Right lobe of liver (tissue), 4 donors: ENCODE measurements at regions not wholly inside any gene's neighbourhood (a gene's known extent, or its start where the extent isn't known, plus 50 kb on each side); places are given as distances from the start of the nearest gene placed in this dataset.

Experiments used
- POLR2A ChIP-seq: fragments of 450-650 bp; IDR thresholded peaks from one replicate; pipeline ENCODE4 v1.6.1; 2017; ENCODE audit warnings: antibody characterized with exemption, mild to moderate bottlenecking
- TF ChIP-seq, protein P1 (sequence below), 4 donors: fragments of 200-600 bp in 3 of 4; fragments of 450-650 bp in 1 of 4; IDR thresholded peaks; one replicate each; pipeline versions ENCODE4 v1.5.1 to v1.8.0; 2016 to 2022; ENCODE audit warnings: antibody characterized with exemption in 4 of 4, mild to moderate bottlenecking in 2 of 4
- donor health status: DM: no; HTN: no; CAD: no.
- donor health status: DM: no; HTN: no; CAD: no.
- donor health status: DM: no; HTN: yes; CAD: no.

DNA sequence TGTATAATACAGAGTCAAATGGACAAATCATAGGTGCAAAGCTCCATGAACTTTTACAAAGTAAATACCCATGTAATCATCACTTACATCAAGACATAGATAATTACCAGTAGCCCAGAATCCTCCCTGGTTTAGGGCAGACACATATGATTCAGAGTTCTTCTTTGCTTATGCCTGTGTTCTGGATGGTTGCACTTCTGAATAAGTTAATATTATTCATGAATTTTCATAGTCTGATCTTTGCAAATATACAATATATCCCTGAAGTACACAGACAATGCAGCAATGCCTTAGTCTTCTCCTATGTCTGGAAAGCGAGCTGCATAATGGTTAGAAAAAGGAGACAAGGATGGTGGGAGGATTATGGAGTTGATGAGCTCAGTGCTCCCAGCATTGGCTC lies 122.4 kb upstream of the PLXNA2 start:
- TF ChIP-seq, protein P1, sequence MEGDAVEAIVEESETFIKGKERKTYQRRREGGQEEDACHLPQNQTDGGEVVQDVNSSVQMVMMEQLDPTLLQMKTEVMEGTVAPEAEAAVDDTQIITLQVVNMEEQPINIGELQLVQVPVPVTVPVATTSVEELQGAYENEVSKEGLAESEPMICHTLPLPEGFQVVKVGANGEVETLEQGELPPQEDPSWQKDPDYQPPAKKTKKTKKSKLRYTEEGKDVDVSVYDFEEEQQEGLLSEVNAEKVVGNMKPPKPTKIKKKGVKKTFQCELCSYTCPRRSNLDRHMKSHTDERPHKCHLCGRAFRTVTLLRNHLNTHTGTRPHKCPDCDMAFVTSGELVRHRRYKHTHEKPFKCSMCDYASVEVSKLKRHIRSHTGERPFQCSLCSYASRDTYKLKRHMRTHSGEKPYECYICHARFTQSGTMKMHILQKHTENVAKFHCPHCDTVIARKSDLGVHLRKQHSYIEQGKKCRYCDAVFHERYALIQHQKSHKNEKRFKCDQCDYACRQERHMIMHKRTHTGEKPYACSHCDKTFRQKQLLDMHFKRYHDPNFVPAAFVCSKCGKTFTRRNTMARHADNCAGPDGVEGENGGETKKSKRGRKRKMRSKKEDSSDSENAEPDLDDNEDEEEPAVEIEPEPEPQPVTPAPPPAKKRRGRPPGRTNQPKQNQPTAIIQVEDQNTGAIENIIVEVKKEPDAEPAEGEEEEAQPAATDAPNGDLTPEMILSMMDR (IDR thresholded peaks at IDR 0.05), result no peak
- TF ChIP-seq POLR2A, result no peak
